OCI-LY1 (cell line): ENCODE measurements at regions not wholly inside any gene's neighbourhood (a gene's known extent, or its start where the extent isn't known, plus 50 kb on each side); places are given as distances from the start of the nearest gene placed in this dataset.

Source experiments
- CTCF ChIP-seq: fragments of 200-600 bp; sonication (generic), shearing (Covaris generic); IDR thresholded peaks from 2 replicates; pipeline ENCODE4 v1.5.1; 2017; ENCODE audit warnings: mild to moderate bottlenecking, antibody characterized with exemption, low read length, moderate library complexity, mixed read lengths
- EZH2 ChIP-seq: fragments of 200-600 bp; sonication (generic), shearing (Covaris generic); IDR thresholded peaks from 2 replicates; pipeline ENCODE4 v1.8.0; 2017; ENCODE audit warnings: borderline replicate concordance, mixed run types, mild to moderate bottlenecking, antibody characterized with exemption, low read length, moderate library complexity, mixed read lengths

GRCh38 chr17:77906377-77906871 lies 52.1 kb upstream of the TNRC6C start:
- TF ChIP-seq CTCF (no peak), EZH2 (no peak)
